Pulmonary artery endothelial cell (primary cell): ENCODE measurements at regions not wholly inside any gene's neighbourhood (a gene's known extent, or its start where the extent isn't known, plus 50 kb on each side); places are given as distances from the start of the nearest gene placed in this dataset.
"Not testable (repeated sequence)": the region's sequence is repeated elsewhere in the genome, so short reads cannot be mapped to it uniquely, and the experiment has no call there.

Experiments used
- DNase-seq: peaks from one replicate; pipeline ENCODE4 v3.0.0-alpha.2; 2011; ENCODE audit warnings: low read depth, low spot score

DNA sequence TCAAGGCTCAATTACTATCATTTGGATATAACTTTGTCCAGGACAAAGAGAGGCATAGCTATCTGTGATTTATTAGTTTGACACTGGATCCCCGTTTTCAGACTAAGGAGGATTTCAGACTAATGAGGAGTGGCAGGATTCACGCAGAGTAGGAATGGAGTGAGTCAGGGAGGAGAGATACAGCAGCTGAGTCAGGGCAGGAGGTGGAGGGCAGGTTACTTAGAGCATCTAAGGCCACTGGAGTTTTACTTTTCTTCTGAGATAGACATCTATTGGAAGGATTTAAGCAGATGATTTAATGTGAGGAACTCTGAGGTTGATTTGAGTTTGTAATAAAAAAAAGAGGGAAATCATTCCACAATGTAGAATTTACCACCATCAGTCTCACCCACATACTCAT lies 110.6 kb downstream of the RPIA start:
- DNase-seq, result not testable (repeated sequence)

DNA sequence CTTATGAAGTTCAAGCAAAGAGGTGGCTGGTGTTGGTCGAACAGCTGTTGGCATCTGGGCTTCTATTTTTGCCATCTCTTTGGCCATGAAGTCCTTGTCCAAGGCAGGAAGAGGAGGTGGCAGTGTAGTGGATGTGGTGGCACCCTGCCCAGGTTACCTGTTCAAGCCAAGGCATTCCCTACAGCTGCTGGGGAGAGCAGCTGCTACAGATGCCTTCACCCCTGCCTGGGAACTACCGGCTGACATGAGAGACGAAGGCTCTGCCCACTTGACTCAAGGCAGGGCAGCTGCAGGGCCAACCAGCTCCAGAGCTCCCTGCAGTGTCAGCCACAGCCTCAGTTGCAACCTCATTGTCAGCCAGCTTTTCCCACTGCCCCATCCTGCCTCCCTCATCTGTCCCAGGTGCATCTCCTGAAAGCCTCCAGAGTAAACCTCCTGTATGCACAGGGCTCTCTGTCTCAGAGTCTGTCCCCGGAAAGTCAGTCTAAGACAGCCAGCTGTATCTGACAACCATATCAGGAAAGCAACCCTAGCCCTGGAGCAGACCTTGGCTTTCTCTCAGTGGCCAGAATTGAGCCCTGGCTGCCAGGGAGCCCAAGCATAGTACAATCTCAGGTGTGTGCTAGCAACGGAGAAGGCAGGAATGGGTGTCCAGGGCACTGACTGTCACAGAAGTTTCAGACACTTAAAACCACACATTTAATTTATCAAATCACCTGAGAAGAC lies 115.9 kb downstream of the RPIA start:
- DNase-seq, result no peak

DNA sequence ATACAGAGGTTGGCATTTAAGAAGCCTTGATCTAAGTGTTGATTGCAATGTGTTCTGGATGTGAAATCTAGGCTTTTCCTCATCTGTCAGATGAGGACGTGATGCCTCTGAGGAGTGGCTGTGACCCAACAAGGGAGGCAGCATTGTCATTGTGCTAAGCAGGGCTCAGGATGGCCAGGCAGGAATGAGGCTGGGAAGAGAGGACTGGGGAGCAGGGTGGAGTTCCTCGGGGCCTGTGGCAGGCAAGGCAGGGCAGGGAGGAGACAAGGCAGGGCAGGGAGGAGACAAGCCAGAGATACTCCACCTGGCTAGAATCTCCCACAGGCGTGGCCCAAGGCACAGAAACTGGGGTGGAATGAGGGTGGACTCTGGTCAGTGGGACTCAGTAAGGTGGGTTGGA lies 116.6 kb downstream of the RPIA start:
- no peak for DNase-seq

DNA sequence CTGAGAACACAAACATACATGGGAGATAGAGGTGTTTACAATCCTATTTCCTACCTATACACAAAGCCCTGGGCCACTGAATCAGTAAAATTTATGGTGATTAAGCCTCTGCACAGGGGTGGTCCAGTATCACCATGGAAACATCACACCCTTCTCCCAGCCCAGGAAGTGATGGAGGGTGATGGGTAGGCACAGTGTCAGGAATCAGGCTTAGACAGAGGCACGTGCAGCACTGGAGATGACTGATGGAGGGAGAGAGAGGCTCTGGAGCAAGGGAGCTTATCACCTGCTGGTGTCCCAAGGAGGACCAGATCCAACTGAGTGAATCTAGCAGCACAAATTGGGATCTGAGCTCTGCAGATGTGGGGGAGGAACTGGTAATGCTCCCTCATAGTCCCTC lies 117.2 kb downstream of the RPIA start:
- DNase-seq, result no peak

DNA sequence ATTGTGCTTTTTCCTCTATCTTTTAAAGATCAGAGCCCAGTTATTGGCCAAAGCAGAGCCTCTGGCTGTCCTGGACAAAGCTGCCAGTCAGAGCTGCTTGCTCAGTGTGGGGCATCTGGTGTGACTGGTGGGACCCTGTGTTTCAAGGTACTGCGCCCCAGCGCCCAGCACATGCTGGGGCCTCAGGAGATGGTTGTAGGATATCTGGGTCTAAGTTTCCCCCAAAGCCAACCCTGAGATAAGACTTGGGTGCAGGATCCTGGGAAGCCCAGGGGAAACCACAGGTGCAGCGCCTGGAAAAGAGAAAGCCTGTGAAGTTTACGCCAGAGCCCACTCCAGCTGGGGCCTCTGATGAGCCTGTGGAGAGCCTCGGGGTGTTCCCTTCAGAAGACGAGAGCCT lies 117.7 kb downstream of the RPIA start:
- DNase-seq, result no peak

DNA sequence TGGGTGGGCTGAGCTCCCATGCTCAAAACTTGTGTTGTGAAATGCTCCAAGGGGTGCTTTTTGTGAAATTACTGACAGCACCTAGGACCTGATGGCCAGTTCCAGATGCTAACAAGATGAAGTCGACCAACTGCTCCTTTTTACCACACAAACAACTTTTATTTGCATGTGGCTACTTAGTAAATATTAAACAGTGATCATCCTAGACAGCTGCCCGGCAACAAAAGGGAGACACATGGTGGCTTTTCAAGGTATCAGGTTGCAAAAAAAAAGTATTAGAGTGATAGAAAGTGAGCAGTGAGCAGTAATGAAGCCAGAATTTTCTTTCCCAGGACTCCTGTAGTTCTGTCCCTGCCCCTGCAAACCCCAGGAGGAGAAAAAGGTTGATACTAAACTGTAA lies 118.5 kb downstream of the RPIA start:
- no peak for DNase-seq

DNA sequence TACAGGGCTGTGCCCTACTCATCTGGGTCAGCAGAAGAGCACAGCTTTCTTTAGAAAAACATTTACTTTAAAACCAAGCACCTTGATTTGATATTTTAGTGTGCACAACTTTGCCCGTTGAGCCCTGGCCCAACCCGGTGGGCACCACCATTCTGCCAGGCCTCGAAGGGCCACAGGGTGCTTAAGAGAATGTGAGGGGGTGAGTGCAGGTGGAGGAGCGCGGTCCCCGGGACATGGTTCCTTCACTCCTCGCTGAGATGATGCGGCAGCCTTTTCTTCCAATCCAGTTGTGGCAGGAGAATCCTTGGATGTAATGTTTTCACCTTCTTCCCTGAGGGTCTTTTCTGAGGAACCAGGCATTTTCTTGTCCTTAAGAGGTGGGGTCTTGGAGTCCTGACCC lies 119.0 kb downstream of the RPIA start:
- DNase-seq, result no peak

DNA sequence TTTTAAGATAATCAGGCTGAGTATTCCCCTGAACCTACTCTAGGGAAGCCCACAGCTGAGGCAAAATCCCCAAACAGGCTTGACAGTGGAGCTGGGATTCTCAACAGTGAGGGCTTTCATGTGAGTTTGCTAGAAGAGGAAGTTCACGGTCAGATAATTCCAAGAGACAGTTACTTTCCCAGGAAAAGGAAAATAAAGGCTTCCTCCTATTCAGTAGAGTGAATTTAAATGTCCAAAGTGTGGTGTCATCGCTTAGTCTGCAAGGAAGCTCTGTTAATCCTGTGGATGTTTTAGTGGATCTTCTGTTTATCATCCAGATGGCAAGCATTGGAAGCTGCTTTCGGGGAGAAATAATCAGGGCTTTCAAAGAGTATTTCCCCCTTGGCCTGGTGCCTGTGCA lies 119.8 kb downstream of the RPIA start:
- DNase-seq, result no peak

DNA sequence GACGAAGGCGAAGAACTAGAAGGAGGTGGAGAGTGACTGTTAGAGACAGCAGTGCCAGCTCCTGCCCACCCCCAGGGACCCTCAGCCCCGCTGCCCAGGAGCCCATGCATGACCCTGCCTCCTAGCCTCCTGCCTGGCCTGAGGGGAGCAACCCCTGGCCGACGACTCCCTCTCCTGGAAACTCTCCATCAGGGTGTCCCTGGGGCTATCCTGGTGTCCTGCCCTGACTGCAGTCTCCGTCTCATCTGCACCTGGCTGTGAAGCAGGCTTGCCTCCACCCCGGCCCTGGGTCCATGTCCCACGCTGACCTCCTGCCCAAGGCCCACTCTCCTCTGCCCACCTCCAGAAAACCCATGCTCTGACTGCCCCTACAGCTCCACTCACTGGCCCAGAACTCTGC lies 120.2 kb downstream of the RPIA start:
- no peak for DNase-seq

DNA sequence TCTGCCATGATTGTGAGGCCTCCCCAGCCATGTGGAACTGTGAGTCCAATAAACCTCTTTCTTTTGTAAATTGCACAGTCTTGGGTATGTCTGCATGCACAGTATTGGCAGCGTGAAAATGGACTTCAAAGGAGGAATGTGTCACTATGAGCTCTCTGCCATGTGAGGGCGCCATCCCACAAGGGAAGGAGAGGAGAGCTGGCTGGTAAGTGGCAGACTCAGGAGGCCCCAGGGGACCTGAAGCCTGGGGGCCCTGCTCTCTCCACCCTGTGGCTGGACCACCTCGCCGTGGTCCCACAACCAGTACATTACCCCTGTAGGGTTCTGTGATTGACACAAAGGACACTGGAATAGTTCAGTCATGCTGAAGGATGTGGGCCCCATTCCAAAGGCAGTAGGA lies 122.1 kb downstream of the RPIA start:
- no peak for DNase-seq

DNA sequence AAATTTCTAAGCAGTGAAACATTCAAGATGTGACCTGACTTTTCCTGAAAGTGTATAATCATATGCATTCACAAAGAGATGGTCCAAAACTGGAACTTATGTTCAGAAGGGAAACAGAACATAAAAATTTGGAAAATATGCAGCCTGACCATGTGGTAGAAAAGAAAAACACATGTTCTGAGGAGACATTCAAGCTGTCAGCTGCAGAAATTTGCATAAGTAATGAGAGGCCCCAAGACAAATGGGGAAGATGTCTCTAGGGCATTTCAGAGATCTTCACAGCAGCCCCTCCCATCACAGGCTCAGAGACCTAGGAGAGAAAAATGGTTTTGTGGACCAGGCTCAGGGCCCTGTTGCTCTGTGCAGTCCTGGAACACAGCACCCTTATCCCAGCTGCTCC lies 123.8 kb downstream of the RPIA start:
- DNase-seq, result no peak

DNA sequence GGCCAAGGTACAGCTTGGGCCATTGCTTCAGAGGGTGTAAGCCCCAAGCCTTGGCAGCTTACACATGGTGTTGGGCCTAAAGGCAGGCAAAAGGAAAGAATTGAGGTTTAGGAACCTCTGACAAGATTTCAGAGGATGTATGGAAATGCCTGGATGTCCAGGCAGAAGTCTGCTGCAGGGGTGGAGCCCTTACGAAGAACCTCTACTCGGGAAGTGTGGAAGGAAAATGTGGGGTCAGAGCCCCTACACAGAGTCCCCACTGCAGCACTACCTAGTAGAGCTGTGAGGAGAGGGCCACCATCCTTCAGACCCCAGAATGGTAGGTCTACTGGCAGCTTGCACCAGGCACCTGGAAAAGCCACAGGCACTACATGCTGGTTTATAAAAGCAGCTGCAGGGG lies 124.2 kb downstream of the RPIA start:
- DNase-seq, result no peak

DNA sequence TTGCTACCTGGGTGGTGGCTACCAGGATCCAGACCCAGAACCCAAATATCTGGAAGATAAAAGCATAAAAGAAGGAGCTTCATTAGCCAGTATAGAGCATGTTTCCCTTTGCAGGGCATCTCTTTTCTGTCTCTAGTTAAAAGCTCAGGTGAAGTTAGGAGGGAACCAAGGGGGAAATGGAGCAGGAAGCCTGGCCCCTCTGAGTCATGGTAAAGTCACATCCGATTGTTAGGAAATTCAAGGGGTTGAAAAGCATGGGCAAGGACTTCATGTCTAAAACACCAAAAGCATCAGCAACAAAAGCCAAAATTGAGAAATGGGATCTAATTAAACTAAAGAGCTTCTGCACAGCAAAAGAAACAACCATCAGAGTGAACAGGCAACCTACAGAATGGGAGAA lies 126.9 kb downstream of the RPIA start:
- no peak for DNase-seq

DNA sequence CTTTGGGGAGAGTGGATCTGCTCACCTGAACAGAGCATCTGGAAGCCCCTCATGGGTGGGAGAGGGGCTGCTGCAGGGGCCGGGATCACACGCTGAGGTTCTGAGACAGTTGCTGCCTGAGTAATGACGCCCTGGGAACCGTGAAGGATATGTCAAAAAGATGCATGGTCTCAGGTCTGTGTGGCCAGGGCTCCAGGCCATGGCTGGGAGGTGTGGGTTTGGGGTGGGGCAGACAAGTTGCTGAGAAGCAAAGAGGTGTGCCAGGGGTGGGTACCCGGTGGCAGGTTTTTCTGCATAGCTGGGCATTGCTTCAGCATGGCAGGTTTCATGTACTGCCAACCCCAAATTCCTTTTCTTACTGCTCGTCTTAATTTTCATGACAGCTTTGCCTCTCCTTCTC lies 133.5 kb downstream of the RPIA start:
- no peak for DNase-seq

DNA sequence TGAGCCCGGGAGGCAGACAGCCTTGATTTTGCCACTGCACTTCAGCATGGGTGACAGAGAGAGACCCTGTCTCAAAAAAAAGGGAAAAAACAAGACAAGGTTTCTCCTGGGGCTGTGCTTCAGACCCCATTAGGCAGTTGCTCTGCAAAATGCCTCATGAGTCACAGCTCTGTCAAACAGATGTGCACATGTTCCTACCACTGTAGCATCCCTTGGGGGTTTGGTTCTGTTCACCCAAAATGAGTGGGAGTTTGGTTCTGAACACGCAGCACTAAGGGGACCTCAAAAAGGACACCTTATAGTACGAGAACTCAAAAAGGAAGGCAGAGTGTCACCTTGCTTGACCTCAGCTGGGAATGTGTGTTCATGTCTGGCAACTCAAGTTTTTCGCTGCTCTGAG lies 134.9 kb downstream of the RPIA start:
- no peak for DNase-seq

DNA sequence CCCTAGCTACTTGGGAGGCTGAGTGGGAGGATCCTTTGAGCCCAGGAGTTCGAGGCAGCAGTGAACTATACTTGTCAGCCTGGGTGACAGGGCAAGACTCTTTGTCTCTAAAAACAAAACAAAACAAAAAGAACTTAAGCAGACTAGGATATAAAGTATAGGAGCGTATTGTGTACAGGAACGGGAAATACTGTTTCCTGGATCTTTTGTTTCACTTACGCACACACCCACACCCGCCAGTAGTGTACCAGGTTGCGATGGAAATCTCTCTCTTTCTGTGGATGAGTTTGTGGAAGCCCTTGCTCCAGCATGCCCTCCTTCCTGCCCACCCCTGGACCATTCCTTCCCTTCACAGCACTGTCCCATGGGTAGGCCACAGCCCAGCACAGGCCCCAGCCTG lies 136.3 kb downstream of the RPIA start:
- peak; percentile 46 for DNase-seq

DNA sequence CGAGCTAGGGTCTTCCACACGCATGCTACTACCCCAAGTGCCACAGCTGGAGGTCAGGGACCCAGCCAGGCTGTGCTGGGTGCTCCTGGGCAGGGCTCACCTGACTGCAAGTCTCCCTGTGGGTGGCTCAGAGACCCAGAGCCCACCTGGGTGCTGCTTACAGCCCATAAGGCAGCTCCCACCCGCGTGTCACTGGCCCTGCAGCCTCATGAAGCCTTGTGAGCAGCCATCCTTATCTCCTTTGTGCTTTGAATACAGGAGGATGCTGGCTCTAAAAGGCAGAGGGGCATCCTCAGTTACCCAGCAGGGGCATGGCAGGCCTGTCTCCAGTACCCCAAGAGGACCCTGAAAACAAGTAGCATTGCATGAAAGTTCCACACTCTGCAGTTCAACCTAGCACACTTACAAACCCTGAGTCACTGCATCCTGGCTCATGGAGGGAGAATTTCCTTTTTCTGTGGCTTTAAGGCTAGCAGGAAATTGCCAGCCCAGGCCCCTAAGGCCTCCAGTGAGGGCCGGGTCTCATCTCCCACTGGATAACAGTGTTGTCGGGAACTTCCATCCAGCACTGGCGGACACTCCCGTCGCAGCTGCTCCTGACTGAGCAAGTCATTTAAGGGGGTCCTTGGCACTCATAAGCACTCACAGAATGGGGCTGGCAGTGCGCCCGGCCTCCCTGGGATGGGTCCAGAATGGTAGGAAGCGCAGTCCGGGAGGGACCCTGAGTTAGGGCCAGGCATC lies 137.1 kb downstream of the RPIA start:
- no peak for DNase-seq

DNA sequence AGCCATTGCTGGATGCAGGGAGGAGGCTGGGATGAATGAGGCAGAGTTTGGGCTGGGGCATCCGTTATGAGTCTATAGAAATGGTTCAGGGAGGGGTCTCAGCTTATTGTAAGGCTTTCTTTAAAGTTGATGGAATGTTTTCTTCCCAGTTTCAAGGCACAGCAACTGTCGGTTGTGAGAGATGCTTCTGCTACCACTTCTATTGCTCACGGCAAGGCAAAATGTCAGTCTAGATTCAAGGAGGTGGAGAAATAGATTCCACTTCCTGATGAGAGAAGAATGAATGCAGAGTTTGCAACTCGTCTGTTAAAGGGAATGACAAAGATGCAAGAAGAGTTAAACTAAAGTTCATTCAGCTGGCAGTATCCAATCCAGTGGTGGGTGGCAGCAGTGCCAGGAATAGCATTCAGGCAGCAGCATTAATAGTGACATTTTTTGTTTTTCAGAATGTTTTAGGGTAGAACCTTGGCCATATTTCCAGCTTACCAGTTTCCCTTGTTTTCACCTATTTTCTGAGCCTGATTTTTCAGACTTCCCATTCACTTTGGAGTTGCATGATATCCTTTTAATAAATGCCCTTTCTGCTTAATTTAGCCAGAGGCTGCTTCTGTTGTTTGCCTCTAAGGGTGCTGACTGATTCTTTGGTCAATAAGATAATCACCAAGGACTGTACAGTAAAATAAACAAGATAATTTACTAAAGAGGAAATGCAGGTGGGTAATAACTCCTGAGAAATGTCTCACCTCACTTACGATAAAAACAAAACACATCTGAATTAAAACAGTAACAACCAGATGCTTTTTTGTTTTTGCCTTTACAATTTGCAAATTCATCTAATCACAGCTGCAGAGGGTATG lies 138.4 kb downstream of the RPIA start:
- DNase-seq, result no peak

DNA sequence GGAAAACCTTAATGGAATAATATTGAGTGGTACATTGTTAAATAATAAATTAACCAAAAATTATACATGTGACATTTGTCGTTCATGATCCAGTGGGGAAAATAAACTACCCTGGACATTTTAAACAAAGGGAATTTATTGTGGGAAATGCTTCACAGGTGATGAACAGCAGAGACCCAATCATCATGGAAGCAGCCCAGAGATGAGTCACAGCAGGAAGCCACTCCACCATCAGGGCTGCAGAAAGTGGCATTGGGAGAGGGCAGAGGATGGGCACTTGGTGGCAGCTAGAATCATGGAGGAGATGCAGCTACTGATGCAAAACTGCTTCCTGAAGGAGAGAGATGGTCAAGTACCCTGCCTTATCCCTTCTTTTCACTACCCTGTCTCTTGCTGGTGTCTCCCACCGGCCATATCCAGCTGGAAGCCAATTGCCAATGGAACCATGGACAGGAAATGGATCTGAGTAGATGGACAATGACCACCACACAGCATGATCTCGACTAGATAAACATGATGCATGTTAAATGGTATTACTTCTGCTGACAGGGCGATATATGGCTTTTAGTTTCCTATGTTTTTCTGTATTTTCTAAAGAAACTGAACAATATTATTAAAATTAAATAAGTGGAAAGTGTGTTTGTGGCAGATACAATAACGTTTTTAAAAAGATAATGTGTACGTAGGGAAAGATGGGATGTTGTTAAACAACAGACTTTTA lies 139.8 kb downstream of the RPIA start:
- DNase-seq, result no peak

DNA sequence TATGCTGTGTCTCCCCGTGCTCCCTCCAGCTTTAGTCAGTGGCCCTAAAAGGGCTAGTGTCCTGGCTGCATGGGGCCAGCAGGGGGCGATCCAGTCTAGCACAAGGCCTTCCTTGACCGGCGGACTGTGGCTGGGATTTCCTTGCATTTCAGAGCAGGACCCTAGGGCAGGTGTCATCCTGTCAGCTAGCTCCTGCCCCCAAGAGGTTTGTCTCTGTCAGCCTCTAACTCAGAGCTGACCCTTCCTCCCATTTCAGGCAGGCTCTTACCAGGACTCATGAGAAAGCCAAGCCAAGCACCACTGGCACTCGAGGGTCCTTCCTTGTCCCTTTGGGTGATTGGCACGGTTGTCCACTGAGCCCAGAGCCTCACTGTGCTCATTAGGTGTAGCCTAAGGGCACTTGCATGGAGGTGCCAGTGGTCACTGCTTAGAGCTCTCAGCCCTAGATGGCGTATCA lies 140.3 kb downstream of the RPIA start:
- no peak for DNase-seq

DNA sequence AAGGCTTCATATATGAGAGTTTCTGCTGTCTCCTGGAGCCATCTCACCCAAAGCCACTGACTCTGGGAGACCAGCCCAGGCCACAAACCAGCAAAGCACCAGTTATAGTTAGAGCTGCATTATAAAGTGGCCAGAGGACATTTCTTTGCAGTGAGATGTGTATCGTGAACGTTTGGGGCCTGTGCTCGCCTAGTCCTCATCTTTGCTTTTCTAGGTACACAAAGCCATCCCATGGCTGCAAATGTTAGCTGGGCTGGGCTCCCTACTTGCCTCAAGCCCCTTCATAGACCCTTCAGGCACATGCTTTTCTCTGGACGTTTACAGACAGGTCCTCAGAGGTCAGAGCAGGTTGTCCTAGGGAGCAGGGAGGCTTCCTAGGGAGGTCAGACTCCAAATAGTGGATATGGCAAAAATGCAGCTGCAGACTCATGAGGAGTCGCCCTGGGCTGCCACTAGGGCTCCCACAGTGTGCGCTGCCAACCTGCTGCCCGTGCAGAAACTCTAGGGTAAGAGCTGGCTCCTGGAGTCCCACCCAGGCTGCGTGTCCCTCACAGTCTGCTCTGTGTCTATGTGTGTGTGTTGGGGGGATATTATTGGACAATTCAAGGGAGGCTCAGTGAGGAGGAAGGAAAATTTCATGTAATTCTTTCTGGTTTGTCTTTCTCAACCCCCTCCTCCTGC lies 141.0 kb downstream of the RPIA start:
- DNase-seq, result no peak
